H9 (cell line): ENCODE measurements at regions not wholly inside any gene's neighbourhood (a gene's known extent, or its start where the extent isn't known, plus 50 kb on each side); places are given as distances from the start of the nearest gene placed in this dataset.

Experiments
- DNase-seq: peaks from one replicate; pipeline ENCODE4 v3.0.0-alpha.2; 2017
- H2AFZ ChIP-seq: one replicate; pipeline ENCODE4 v1.6.1; 2013; ENCODE audit warnings: mild to moderate bottlenecking, low read length, control low read depth, moderate library complexity
- H2AK5ac ChIP-seq: 2 replicates; pipeline ENCODE4 v1.6.1; 2013; ENCODE audit warnings: low read length, control low read depth, mixed read lengths; ENCODE audit not compliant: insufficient read length
- H2BK120ac ChIP-seq: one replicate; pipeline ENCODE4 v1.6.1; 2013; ENCODE audit warnings: low read depth, mild to moderate bottlenecking, low read length, control low read depth, inconsistent platforms; ENCODE audit not compliant: poor library complexity, severe bottlenecking
- H2BK12ac ChIP-seq: 2 replicates; pipeline ENCODE4 v1.6.1; 2013; ENCODE audit warnings: low read length, control low read depth, mixed read lengths, low read depth; ENCODE audit not compliant: insufficient read length
- H2BK15ac ChIP-seq: 2 replicates; pipeline ENCODE4 v1.6.1; 2013; ENCODE audit warnings: low read depth, low read length, control low read depth
- H2BK20ac ChIP-seq: one replicate; pipeline ENCODE4 v1.6.1; 2013; ENCODE audit warnings: low read depth, mild to moderate bottlenecking, low read length, control low read depth, inconsistent platforms; ENCODE audit not compliant: poor library complexity, severe bottlenecking
- H2BK5ac ChIP-seq: 2 replicates; pipeline ENCODE4 v1.6.1; 2013; ENCODE audit warnings: low read length, control low read depth, mixed read lengths; ENCODE audit not compliant: insufficient read length
- H3K14ac ChIP-seq: 2 replicates; pipeline ENCODE4 v1.6.1; 2013; ENCODE audit warnings: low read length, control low read depth; ENCODE audit not compliant: insufficient read depth
- H3K18ac ChIP-seq: 2 replicates; pipeline ENCODE4 v1.6.1; 2013; ENCODE audit warnings: low read depth, mild to moderate bottlenecking, mixed read lengths, low read length, control low read depth; ENCODE audit not compliant: insufficient read length
- H3K23ac ChIP-seq: 2 replicates; pipeline ENCODE4 v1.6.1; 2013; ENCODE audit warnings: low read length, control low read depth, mixed read lengths, low read depth; ENCODE audit not compliant: insufficient read length
- H3K23me2 ChIP-seq: 2 replicates; pipeline ENCODE4 v1.6.1; 2013; ENCODE audit warnings: low read depth, mild to moderate bottlenecking, mixed read lengths, low read length, control low read depth; ENCODE audit not compliant: insufficient read length, poor library complexity, severe bottlenecking
- H3K27ac ChIP-seq: 2 replicates; pipeline ENCODE4 v1.5.1; 2013; ENCODE audit warnings: low read length, control low read depth, mixed read lengths, low read depth; ENCODE audit not compliant: insufficient read length
- H3K27me3 ChIP-seq: 2 replicates; pipeline ENCODE4 v1.6.1; 2013; ENCODE audit warnings: low read length, control low read depth, inconsistent platforms; ENCODE audit not compliant: insufficient read depth
- H3K4ac ChIP-seq: 2 replicates; pipeline ENCODE4 v1.6.1; 2013; ENCODE audit warnings: low read depth, mild to moderate bottlenecking, control low read depth, inconsistent platforms, low read length, moderate library complexity
- H3K4me1 ChIP-seq: 2 replicates; pipeline ENCODE4 v1.6.1; 2013; ENCODE audit warnings: low read length, control low read depth, inconsistent platforms; ENCODE audit not compliant: insufficient read depth
- H3K4me2 ChIP-seq: 2 replicates; pipeline ENCODE4 v1.6.1; 2013; ENCODE audit warnings: low read length, control low read depth, mixed read lengths; ENCODE audit not compliant: insufficient read length, insufficient read depth
- H3K56ac ChIP-seq: 2 replicates; pipeline ENCODE4 v1.6.1; 2013; ENCODE audit warnings: low read depth, mild to moderate bottlenecking, mixed read lengths, low read length, control low read depth; ENCODE audit not compliant: insufficient read length
- H3K79me1 ChIP-seq: 2 replicates; pipeline ENCODE4 v1.6.1; 2013; ENCODE audit warnings: low read depth, mild to moderate bottlenecking, moderate library complexity, low read length, control low read depth, inconsistent platforms; ENCODE audit not compliant: insufficient read depth, poor library complexity, severe bottlenecking
- H3K79me2 ChIP-seq: 2 replicates; pipeline ENCODE4 v1.6.1; 2013; ENCODE audit warnings: low read length, control low read depth, inconsistent platforms; ENCODE audit not compliant: insufficient read depth
- H3K9ac ChIP-seq: 2 replicates; pipeline ENCODE4 v1.6.1; 2013; ENCODE audit warnings: low read length, control low read depth, mixed read lengths; ENCODE audit not compliant: insufficient read length; ENCODE audit errors: extremely low read depth
- H3K9me3 ChIP-seq: one replicate; pipeline ENCODE4 v1.6.1; 2013; ENCODE audit warnings: low read depth, low read length, inconsistent platforms; ENCODE audit not compliant: control insufficient read depth
- H3T11ph ChIP-seq: one replicate; pipeline ENCODE4 v1.6.1; 2013; ENCODE audit warnings: mild to moderate bottlenecking, low read length, control low read depth, inconsistent platforms
- H4K20me1 ChIP-seq: one replicate; pipeline ENCODE4 v1.6.1; 2013; ENCODE audit not compliant: control insufficient read depth, insufficient read length, insufficient read depth
- H4K5ac ChIP-seq: 2 replicates; pipeline ENCODE4 v1.6.1; 2013; ENCODE audit warnings: low read depth, mild to moderate bottlenecking, mixed read lengths, low read length, control low read depth; ENCODE audit not compliant: insufficient read length
- H4K8ac ChIP-seq: replicated peaks from 2 replicates; pipeline ENCODE4 v1.6.1; 2013; ENCODE audit warnings: low read length, control low read depth, mixed read lengths, low read depth; ENCODE audit not compliant: insufficient read length
- H4K91ac ChIP-seq: 2 replicates; pipeline ENCODE4 v1.6.1; 2013; ENCODE audit warnings: low read depth, mild to moderate bottlenecking, moderate library complexity, mixed read lengths, low read length, control low read depth; ENCODE audit not compliant: insufficient read length
- H3K27ac Mint-ChIP-seq, 3 experiments: 2 replicates in 2 of 3; 3 replicates in 1 of 3; pipeline ENCODE4 v1.8.0; 2020 to 2021; ENCODE audit warnings: mixed read lengths in 3 of 3, mild to moderate bottlenecking in 1 of 3, moderate library complexity in 1 of 3
- H3K27me3 Mint-ChIP-seq: 2 replicates; pipeline ENCODE4 v1.8.0; 2021; ENCODE audit warnings: low read depth, mild to moderate bottlenecking, moderate library complexity, mixed read lengths
- H3K36me3 Mint-ChIP-seq, 3 experiments: 2 replicates in 2 of 3; 3 replicates in 1 of 3; pipeline ENCODE4 v1.8.0; 2020 to 2021; ENCODE audit warnings: low read depth in 3 of 3, mixed read lengths in 3 of 3; ENCODE audit not compliant: insufficient read depth in 1 of 3
- H3K4me1 Mint-ChIP-seq, 2 experiments: 2 replicates each; pipeline ENCODE4 v1.8.0; 2020; ENCODE audit warnings: mixed read lengths in 2 of 2
- H3K4me3 Mint-ChIP-seq, 2 experiments: 2 replicates in 1 of 2; 3 replicates in 1 of 2; pipeline ENCODE4 v1.8.0; 2020 to 2021; ENCODE audit warnings: mild to moderate bottlenecking in 2 of 2, mixed read lengths in 2 of 2, moderate library complexity in 1 of 2
- H3K9me3 Mint-ChIP-seq, 2 experiments: 2 replicates in 1 of 2; 3 replicates in 1 of 2; pipeline ENCODE4 v1.8.0; 2020; ENCODE audit warnings: mild to moderate bottlenecking in 2 of 2, mixed read lengths in 2 of 2, moderate library complexity in 1 of 2
- WGBS: extraction: QIAGEN DNeasy Blood & Tissue Kit; methylation state at CpG from one replicate; pipeline ENCODE4 v1.1.7; 2013; ENCODE audit warnings: missing lambda C conversion rate, low lambda C conversion rate, mixed read lengths; ENCODE audit not compliant: insufficient read length; ENCODE audit errors: extremely low coverage; 5-methylcytosine and 5-hydroxymethylcytosine counted together
- TF ChIP-seq, protein P1 (sequence below): fragments of 200-600 bp; sonication (generic); conservative IDR thresholded peaks from 3 replicates; pipeline ENCODE4 v1.8.0; 2021; ENCODE audit warnings: antibody characterized with exemption, mild to moderate bottlenecking

DNA sequence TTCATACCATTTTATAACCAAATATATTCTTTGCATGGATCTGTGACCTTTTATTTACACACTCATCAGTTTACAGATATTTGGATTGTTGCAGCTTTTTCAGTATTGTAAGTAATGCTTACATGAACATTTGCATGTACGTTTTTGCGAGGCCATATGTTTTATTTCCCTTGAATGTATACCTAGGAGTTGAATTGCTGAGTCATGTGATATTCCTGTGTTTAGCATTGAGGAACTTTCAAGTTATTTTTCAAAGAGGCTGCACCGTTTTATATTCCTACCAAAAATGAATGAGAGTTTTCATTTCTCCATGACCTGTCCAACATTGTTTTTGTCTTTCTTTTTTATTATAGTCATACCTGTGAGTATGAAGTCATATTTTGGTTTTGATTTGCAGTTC, 392.1 kb downstream of the CNTNAP4 start:
- Histone ChIP-seq H3K14ac (no peak overlapping the region), H3K9ac (no peak overlapping the region), H3K27ac (no peak overlapping the region), H2BK15ac (no peak overlapping the region), H3K4ac (no peak overlapping the region), H2BK12ac (no peak overlapping the region), H2BK5ac (no peak overlapping the region), H4K91ac (no peak overlapping the region), H3K56ac (no peak overlapping the region), H2BK120ac (no peak overlapping the region), H3K23ac (no peak overlapping the region), H3K18ac (no peak overlapping the region), H3K79me1 (no peaks in the 10 kb centered on the region), H3K23me2 (no peaks in the 10 kb centered on the region), H4K8ac (no peak overlapping the region), H2AK5ac (no peak overlapping the region), H3K27me3 (no peaks in the 10 kb centered on the region), H3K4me1 (no peaks in the 10 kb centered on the region), H3K4me2 (no peak overlapping the region), H3T11ph (no peak overlapping the region), H3K9me3 (no peaks in the 10 kb centered on the region), H2AFZ (no peak overlapping the region), H4K20me1 (no peaks in the 10 kb centered on the region), H2BK20ac (no peak overlapping the region), H4K5ac (no peak overlapping the region), H3K79me2 (no peaks in the 10 kb centered on the region)
- Mint-ChIP-seq H3K27me3 (no peaks in the 10 kb centered on the region; the same call in 1 of the 2 replicates), H3K9me3 (no peaks in the 10 kb centered on the region), H3K27ac (no peak overlapping the region), H3K4me3 (no peak overlapping the region), H3K4me1 (peaks cover 2 to 5% of the 10 kb centered on the region in 2 experiments), H3K36me3 (no peaks in the 10 kb centered on the region)
- DNase-seq: no peak
- WGBS: no CpG with 5 or more reads among the region's 3 CpGs
- TF ChIP-seq, protein P1, sequence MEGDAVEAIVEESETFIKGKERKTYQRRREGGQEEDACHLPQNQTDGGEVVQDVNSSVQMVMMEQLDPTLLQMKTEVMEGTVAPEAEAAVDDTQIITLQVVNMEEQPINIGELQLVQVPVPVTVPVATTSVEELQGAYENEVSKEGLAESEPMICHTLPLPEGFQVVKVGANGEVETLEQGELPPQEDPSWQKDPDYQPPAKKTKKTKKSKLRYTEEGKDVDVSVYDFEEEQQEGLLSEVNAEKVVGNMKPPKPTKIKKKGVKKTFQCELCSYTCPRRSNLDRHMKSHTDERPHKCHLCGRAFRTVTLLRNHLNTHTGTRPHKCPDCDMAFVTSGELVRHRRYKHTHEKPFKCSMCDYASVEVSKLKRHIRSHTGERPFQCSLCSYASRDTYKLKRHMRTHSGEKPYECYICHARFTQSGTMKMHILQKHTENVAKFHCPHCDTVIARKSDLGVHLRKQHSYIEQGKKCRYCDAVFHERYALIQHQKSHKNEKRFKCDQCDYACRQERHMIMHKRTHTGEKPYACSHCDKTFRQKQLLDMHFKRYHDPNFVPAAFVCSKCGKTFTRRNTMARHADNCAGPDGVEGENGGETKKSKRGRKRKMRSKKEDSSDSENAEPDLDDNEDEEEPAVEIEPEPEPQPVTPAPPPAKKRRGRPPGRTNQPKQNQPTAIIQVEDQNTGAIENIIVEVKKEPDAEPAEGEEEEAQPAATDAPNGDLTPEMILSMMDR: no peak
